COLO829 (cell line): ENCODE measurements at regions not wholly inside any gene's neighbourhood (a gene's known extent, or its start where the extent isn't known, plus 50 kb on each side); places are given as distances from the start of the nearest gene placed in this dataset.

Experiments
- DNase-seq: peaks from one replicate; pipeline ENCODE4 v3.0.0; 2012; ENCODE audit warnings: low spot score

- DNase-seq, result no peak
Measured at GRCh38 chr9:115733318-115734110, 420.1 kb upstream of the PAPPA start.

GRCh38 chr9:115739096-115739875 is 414.3 kb upstream of the PAPPA start:
- DNase-seq, result peak; percentile 54

GRCh38 chr9:115740986-115741385 is 412.6 kb upstream of the PAPPA start:
- DNase-seq, result no peak

GRCh38 chr9:115743709-115744605 is 409.6 kb upstream of the PAPPA start:
- DNase-seq, result no peak

GRCh38 chr9:115746496-115746895 is 407.1 kb upstream of the PAPPA start:
- DNase-seq, result no peak

- DNase-seq, result no peak
Measured at GRCh38 chr9:115747731-115748130, 405.9 kb upstream of the PAPPA start.

GRCh38 chr9:115756736-115757135 is 396.9 kb upstream of the PAPPA start:
- no peak for DNase-seq

- no peak for DNase-seq
Measured at GRCh38 chr9:115757461-115757860, 396.1 kb upstream of the PAPPA start.

- no peak for DNase-seq
Measured at GRCh38 chr9:115758441-115758840, 395.1 kb upstream of the PAPPA start.

- DNase-seq, result no peak
Measured at GRCh38 chr9:115759426-115759825, 394.2 kb upstream of the PAPPA start.

- no peak for DNase-seq
Measured at GRCh38 chr9:115764645-115765044, 388.9 kb upstream of the PAPPA start.

- no peak for DNase-seq
Measured at GRCh38 chr9:115765060-115765459, 388.5 kb upstream of the PAPPA start.

- DNase-seq, result no peak
Measured at GRCh38 chr9:115766370-115766955, 387.1 kb upstream of the PAPPA start.

GRCh38 chr9:115770521-115770920 is 383.1 kb upstream of the PAPPA start:
- no peak for DNase-seq

GRCh38 chr9:115775659-115776058 is 377.9 kb upstream of the PAPPA start:
- DNase-seq, result no peak

GRCh38 chr9:115777610-115778009 is 376.0 kb upstream of the PAPPA start:
- no peak for DNase-seq

- DNase-seq, result no peak
Measured at GRCh38 chr9:115781070-115781736, 372.4 kb upstream of the PAPPA start.

GRCh38 chr9:115786321-115786720 is 367.3 kb upstream of the PAPPA start:
- DNase-seq, result peak; percentile 40

- no peak for DNase-seq
Measured at GRCh38 chr9:115790520-115790919, 363.1 kb upstream of the PAPPA start.

- no peak for DNase-seq
Measured at GRCh38 chr9:115794921-115795475, 358.6 kb upstream of the PAPPA start.

GRCh38 chr9:115799734-115800133 is 353.9 kb upstream of the PAPPA start:
- no peak for DNase-seq
